Activated gamma-delta T cell treated with Interleukin-2 at 50 U/mL for 16 hours (primary cell): ENCODE measurements at regions not wholly inside any gene's neighbourhood (a gene's known extent, or its start where the extent isn't known, plus 50 kb on each side); places are given as distances from the start of the nearest gene placed in this dataset.

Source experiments
- DNase-seq: peaks from one replicate; pipeline ENCODE4 v3.0.0-alpha.2; 2020

DNA sequence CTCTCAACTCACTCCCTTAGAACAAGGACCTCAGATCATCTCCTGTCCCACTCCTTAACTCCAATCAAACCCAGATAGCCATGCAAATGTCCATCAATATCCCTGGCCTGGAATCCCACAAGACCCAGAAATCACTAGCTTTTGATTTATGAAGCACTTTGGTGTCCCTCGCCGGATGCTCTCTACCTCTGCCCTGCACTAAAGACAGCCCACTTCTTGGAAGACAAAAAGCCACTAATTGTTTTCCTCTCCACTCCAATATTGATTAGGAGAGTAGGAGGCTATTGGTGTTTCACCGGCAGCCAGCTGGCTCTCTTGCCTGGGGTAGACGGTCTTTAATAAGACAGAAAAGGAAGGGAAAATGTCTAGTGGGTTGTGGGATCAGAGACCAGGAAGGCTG, 221.2 kb downstream of the BUD13 start:
- DNase-seq, result no peak

DNA sequence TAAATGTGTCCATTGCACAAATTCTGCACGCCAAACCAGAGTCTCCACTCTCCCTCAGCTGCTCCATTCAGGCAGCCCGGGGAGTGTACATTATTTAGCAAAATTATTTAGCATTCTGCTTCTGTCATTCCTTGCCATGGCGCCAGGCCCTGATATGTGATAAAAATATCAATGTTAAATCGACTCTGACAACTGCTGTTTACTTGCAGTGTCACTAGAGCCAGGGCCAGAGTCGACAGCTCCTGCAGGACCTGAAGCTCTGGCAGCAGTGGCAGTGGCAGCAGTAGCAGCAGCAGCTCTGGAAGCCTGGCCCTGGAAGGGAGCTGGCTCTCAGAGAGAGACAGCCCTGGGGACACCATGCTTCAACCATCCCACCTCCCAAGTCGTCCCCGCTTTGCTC, 224.5 kb downstream of the BUD13 start:
- DNase-seq, result no peak

DNA sequence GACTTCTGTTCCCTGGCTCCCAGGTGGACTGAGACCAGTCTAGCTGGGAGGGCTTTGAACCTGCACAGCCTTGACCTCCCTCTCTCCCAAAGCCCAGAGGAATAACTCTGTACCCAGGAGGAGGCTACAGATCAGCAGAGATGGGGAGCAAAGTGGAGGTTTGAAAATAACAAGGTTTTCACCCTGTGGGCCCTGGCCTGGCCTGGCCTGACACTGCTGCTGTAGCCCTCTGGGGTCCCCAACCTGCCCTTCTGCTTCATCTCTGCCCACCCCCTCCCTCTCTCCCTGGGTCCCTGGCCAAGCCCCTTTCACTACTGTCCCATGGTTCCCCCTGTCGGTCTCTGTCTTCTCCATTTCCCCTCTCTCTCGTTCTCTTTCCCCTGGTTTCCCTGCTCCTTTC, 225.2 kb downstream of the BUD13 start:
- DNase-seq, result no peak

GRCh38 chr11:116545912-116546311, 226.9 kb downstream of the BUD13 start:
- DNase-seq, result no peak

DNA sequence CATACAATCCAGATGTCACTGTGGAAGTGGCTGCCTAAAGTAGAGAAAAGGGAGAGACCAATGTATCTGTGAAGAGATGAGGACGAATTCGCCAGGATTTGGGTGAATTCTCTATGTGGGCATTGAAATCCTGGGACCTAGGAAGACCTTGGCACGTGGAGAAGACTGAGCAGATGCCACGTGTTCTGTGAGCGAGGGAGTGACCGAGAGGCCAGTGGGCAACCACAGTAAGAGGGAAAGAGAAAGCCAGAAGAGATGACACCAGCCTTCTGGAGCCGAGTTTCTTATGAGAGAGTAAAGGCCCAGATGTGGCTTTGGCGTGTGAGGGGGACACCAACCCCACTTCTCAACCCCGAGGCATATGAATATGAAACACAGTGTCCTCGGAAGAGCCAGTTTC, 228.1 kb downstream of the BUD13 start:
- DNase-seq, result no peak

GRCh38 chr11:116543911-116544475, 228.8 kb downstream of the BUD13 start:
- no peak for DNase-seq

GRCh38 chr11:116543099-116543498, 229.7 kb downstream of the BUD13 start:
- DNase-seq, result no peak

DNA sequence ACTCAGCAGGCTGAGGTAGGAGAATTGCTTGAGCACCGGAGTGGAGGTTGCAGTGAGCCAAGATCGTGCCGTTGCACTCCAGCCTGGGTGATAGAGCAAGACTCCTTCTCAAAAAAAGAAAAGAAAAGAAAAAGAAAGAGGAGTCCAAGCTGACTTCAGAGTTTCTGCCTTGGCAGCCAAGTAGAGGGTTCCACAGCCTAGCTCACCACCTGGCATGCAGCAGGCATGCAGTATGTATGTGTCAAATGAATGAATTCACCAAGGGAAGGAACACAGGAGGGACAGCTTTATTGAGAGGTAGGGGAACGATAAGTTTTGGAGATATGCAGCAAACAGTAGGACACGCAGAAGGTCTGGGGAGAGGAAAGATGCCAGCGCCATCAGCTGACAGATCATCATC, 230.4 kb downstream of the BUD13 start:
- no peak for DNase-seq

DNA sequence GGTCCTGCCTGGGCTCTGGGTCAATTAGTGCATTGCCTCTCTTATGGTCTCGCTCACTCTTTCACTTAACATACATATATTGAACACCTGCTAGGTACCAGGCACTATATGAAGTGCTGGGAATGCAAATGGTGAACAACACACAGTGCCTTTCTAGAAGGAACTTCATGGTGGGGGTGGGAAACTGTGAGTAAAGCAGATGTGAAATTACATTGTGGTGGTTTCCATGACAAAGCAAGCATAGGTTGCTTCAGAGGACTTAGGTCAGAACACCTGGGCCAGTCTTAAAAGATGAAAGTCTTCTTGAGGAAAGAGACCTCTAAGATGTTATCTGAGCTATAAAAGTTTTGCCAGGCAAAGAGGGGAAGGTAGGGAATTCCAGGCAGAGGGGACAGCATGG, 231.3 kb downstream of the BUD13 start:
- no peak for DNase-seq

DNA sequence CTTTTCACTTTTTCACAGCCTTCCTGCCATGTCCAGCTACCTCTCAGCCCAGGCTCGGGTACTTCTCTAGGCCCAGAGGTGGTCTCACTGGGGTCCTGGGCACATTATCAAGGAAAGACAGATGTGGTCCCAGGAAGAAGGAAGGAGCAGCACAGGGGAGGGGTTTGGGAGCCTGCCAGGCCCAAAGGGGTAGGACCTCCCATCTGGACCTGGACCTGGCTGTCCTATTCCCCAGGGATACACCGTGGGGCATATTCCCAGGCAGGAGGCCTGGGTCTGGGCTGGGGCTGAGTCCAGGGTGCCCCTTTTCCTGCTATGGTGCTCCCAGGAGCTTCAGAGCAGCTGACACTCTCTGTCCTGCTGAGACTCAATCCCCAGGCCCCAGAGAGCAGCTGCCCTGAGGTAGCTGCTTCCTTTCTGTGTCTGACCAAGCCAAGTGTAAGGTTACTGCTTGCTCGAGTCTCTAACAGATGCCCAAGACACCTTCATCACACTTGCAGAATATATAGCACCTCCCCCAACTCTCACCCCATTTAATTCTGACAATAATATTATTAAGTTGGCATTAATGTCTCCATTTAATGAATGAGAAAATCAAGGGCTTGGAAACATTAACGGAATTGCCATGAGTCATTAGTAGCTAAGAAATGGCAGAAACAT, 232.0 kb downstream of the BUD13 start:
- no peak for DNase-seq

- no peak for DNase-seq
Observed at GRCh38 chr11:116539836-116540418, 232.9 kb downstream of the BUD13 start.

DNA sequence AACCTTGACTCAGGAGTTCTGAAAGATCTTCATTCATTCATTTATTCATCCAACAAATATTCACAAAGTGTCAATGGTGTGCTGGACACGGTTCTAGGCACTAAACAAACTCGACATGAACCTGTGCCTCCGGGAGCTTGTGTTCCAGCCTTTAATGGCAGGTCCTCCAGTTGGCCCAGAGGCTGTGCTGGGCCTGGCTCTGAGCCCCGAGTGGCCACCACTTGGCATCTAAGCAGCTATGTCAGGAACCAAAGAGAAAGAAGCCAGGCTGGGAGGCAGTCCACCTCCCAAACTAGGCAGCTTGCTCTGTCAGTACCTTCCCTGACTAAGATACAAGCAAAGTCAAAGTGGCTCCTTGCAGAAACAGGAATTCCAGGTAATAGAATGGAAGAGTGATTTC, 233.6 kb downstream of the BUD13 start:
- DNase-seq, result no peak

DNA sequence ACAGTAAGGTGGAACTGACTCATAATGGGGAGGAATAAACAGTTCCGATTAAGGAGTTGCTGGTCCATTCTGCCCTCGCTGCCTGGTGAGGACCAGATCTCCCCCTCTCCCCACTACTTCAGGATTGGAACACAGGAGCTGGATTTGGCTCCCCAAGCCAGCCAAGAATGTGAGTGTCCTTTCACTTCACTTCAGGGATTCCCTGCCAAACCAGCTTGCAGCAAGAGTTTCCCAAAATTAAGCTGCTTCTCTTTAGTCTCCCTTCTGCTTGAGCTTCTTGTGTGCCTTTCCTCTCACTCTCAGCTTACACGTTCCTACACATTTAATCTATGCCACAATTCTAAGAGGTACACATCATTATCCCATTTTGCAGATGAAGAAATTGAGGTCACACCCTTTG, 234.1 kb downstream of the BUD13 start:
- DNase-seq, result no peak

DNA sequence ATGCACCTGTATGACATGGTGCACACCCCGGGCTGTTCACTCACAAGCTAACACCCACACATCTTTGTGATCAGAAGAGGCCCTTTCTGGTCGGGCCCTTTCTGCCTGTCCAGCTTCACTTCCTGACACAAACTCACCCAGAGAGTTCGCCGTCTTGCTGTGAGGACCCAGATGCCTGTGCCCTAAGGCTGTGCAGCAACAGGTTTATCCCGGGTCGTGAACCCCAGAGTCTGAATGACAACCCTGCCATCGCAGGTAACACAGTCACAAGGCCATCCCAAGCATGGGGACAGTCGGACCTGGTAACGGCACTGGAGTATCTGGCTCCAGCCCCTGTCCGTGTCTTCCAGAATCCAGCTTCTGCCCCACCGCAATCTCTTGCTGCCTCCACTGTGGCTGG, 235.1 kb downstream of the BUD13 start:
- DNase-seq, result no peak

GRCh38 chr11:116537121-116537520, 235.7 kb downstream of the BUD13 start:
- no peak for DNase-seq

- no peak for DNase-seq
Observed at GRCh38 chr11:116536416-116536815, 236.4 kb downstream of the BUD13 start.

DNA sequence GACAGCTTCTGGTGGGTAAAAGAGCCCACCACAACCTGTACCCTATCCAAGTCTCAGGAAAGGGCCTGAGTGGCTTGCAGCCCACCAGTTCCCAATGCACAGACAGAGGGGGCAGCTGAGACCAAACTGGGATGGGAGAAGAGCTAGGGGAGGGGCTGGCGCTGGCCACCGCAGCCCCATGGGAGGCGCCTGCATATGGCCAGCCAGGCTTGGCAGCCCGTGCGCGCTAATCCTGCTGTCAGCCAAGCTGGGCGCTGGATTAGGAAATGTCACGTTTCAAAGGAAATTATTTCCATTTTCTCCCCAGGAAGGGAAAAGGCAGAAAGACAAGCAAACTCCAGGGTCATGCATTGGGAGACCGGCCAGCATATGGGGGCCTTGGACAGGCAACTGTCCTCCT, 236.8 kb downstream of the BUD13 start:
- DNase-seq, result no peak

DNA sequence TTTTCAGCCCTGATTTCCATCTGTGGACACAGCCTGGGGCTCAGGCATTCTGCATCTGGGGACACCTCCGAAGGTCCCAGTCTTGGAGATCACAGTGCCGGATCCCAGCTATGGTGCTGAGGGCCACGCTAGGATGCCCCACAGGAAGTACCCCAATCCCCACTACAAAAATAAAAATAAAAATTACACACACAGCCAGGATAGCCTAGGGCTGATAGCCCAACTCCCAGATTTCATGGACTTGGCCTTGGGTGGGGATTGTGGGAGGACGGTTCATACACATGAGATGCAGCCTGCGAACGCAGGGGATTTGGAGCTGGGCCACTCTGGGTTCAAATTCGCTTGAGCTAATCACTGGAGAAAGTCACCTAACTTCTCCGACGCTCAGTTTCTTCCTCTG, 237.7 kb downstream of the BUD13 start:
- no peak for DNase-seq

GRCh38 chr11:116534270-116534975, 238.4 kb downstream of the BUD13 start:
- DNase-seq, result no peak

GRCh38 chr11:116533186-116533825, 239.5 kb downstream of the BUD13 start:
- no peak for DNase-seq

DNA sequence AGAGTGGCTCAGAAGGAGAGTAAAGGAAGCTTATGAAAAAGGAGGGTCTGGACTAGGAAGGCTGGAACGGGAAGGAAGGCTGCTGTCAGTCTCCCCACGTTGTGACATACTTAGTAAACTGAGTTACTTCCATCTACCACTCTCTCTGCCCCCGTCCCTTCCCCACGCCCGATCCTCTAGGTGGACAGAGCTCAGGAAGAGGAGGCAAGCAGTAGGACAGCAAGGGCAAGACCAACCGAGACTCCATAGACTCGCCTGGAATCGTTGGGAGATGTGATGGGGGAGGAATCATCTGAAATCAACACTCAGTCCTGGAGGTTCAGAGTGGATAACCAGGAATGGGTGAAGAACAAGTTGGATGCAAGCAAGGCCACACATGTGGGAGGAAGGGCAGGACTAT, 240.7 kb downstream of the BUD13 start:
- DNase-seq, result no peak

- DNase-seq, result no peak
Observed at GRCh38 chr11:116530705-116531104, 242.1 kb downstream of the BUD13 start.

DNA sequence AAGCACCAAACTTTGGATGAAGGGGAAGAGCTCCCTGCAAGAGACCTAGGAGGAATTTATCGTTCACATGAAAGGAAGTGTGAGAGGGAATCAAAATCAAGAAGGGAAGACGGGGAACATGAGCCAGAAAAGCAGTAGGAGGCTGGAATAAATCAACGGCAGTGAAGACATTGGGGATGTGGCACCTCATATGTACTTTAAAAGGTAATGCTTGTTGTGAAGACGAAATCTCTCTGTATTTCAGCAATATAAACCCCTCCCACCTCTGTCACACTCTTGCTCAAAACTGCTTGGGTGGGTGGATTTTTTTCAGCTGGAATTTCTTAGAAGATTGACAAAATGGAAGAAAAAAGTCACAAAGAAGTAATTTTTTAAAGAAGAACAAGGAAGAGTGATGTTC, 243.5 kb downstream of the BUD13 start:
- DNase-seq, result no peak
